LHCN-M2 (cell line): ENCODE measurements at regions not wholly inside any gene's neighbourhood (a gene's known extent, or its start where the extent isn't known, plus 50 kb on each side); places are given as distances from the start of the nearest gene placed in this dataset.
A peak's percentile ranks its signal among the peaks of the same experiment; 100 is the strongest.
"Not testable (repeated sequence)": the region's sequence is repeated elsewhere in the genome, so short reads cannot be mapped to it uniquely, and the experiment has no call there.

ENCODE experiments used
- DNase-seq: peaks from one replicate; pipeline ENCODE4 v3.0.0-alpha.2; 2012; ENCODE audit warnings: low read depth

GRCh38 chr6:28621268-28621667 is 95.6 kb downstream of the GPX5 start:
- DNase-seq, result not testable (repeated sequence)

- DNase-seq, result not testable (repeated sequence)
These were observed 97.6 kb downstream of the GPX5 start for GRCh38 chr6:28623242-28623641.

- DNase-seq, result not testable (repeated sequence)
These were observed 100.7 kb downstream of the GPX5 start for GRCh38 chr6:28626386-28626785.

GRCh38 chr6:28632326-28632851 is 106.7 kb downstream of the GPX5 start:
- DNase-seq, result no peak

- no peak for DNase-seq
These were observed 107.9 kb downstream of the GPX5 start for GRCh38 chr6:28633445-28634215.

GRCh38 chr6:28634411-28634760 is 108.7 kb downstream of the GPX5 start:
- DNase-seq, result no peak

- no peak for DNase-seq
These were observed 109.3 kb downstream of the GPX5 start for GRCh38 chr6:28634761-28635546.

GRCh38 chr6:28635547-28636158 is 110.0 kb downstream of the GPX5 start:
- no peak for DNase-seq

- no peak for DNase-seq
These were observed 113.2 kb downstream of the GPX5 start for GRCh38 chr6:28638787-28639430.

- not testable (repeated sequence) for DNase-seq
These were observed 114.0 kb downstream of the GPX5 start for GRCh38 chr6:28639445-28640290.

- DNase-seq, result peak; percentile 81
These were observed 117.5 kb downstream of the GPX5 start for GRCh38 chr6:28643017-28643740.

- no peak for DNase-seq
These were observed 121.0 kb downstream of the GPX5 start for GRCh38 chr6:28646650-28647049.

GRCh38 chr6:28648035-28648877 is 122.6 kb downstream of the GPX5 start:
- peak; percentile 86 for DNase-seq

GRCh38 chr6:28648878-28649375 is 123.2 kb downstream of the GPX5 start:
- DNase-seq, result no peak

GRCh38 chr6:28651161-28651560 is 125.5 kb downstream of the GPX5 start:
- peak; percentile 36 for DNase-seq

- DNase-seq, result no peak
These were observed 128.2 kb downstream of the GPX5 start for GRCh38 chr6:28653876-28654275.

GRCh38 chr6:28655164-28655563 is 129.5 kb downstream of the GPX5 start:
- no peak for DNase-seq

- no peak for DNase-seq
These were observed 131.0 kb downstream of the GPX5 start for GRCh38 chr6:28656715-28657114.

GRCh38 chr6:28657381-28657768 is 131.7 kb downstream of the GPX5 start:
- DNase-seq, result no peak
